Endothelial cell of umbilical vein (primary cell): ENCODE measurements at regions not wholly inside any gene's neighbourhood (a gene's known extent, or its start where the extent isn't known, plus 50 kb on each side); places are given as distances from the start of the nearest gene placed in this dataset.

Experiments
- CTCF ChIP-seq, 2 donors: IDR thresholded peaks; 1 replicate in 1 of 2; 2 replicates in 1 of 2; pipeline ENCODE4 v1.5.1; 2011; ENCODE audit warnings: low read length in 2 of 2, mild to moderate bottlenecking in 2 of 2, moderate library complexity in 2 of 2, control low read depth in 1 of 2, inconsistent platforms in 1 of 2, low read depth in 1 of 2; ENCODE audit not compliant: insufficient read depth in 1 of 2; ENCODE audit errors: extremely low read depth in 1 of 2
- EZH2 ChIP-seq: IDR thresholded peaks from 2 replicates; pipeline ENCODE4 v1.6.1; 2012; ENCODE audit warnings: borderline replicate concordance, low read depth, mild to moderate bottlenecking, moderate library complexity, low read length, inconsistent platforms; ENCODE audit not compliant: severe bottlenecking
- MYC ChIP-seq: IDR thresholded peaks from one replicate; pipeline ENCODE4 v1.6.1; 2011; ENCODE audit warnings: mild to moderate bottlenecking, low read depth, low read length
- POLR2A ChIP-seq: IDR thresholded peaks from 2 replicates; pipeline ENCODE4 v1.6.1; 2012; ENCODE audit warnings: low read depth, mild to moderate bottlenecking, control low read depth, low read length

DNA sequence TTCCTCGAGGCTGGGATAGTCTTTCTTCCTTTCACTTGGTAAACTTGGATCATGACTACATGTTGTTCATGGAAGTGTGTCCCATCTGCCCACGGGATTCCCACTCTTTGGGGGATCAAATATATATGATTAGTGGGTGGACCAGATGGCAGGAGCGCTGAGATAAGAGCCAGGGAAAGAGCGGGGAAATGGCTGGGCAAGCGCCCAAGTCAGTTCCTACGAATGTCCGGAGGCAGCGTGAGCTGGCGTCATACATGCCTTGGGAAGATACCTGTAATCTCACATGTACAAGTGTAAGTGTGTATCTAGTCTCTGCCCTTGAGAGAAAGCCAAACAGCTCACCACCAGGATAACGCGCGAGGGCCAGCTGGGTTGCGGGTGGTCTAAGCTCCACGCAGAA lies 62.3 kb downstream of the FZD10 start:
- TF ChIP-seq POLR2A (no peak), CTCF (IDR thresholded peaks at IDR 0.05; ENCODE audit: extremely low read depth in 1 of 2, insufficient read depth in 1 of 2, low read depth in 1 of 2, low read length in 2 of 2) (no peak), MYC (no peak), EZH2 (no peak)
